Osteoblast (primary cell): ENCODE measurements at regions not wholly inside any gene's neighbourhood (a gene's known extent, or its start where the extent isn't known, plus 50 kb on each side); places are given as distances from the start of the nearest gene placed in this dataset.

Source experiments
- DNase-seq: peaks from one replicate; pipeline ENCODE4 v3.0.0; 2011; ENCODE audit warnings: low spot score, mixed read lengths; ENCODE audit not compliant: insufficient read length; ENCODE audit errors: missing footprints
- H2AFZ ChIP-seq: 2 replicates; pipeline ENCODE4 v1.6.0; 2011; ENCODE audit warnings: mild to moderate bottlenecking, low read length
- H3K27ac ChIP-seq: 2 replicates; pipeline ENCODE4 v1.5.1; 2011; ENCODE audit warnings: mild to moderate bottlenecking, low read depth, low read length, moderate library complexity
- H3K27me3 ChIP-seq: 2 replicates; pipeline ENCODE4 v1.6.0; 2012; ENCODE audit warnings: mild to moderate bottlenecking, control low read depth, inconsistent platforms, low read length, moderate library complexity; ENCODE audit not compliant: insufficient read depth
- H3K36me3 ChIP-seq: 2 replicates; pipeline ENCODE4 v1.5.1; 2011; ENCODE audit warnings: mild to moderate bottlenecking, low read length, control low read depth, moderate library complexity; ENCODE audit not compliant: insufficient read depth
- H3K4me1 ChIP-seq: 2 replicates; pipeline ENCODE4 v1.5.1; 2011; ENCODE audit warnings: mild to moderate bottlenecking, low read length, control low read depth, moderate library complexity; ENCODE audit not compliant: insufficient read depth
- H3K4me2 ChIP-seq: 2 replicates; pipeline ENCODE4 v1.6.0; 2011; ENCODE audit warnings: mild to moderate bottlenecking, low read length; ENCODE audit not compliant: insufficient read depth
- H3K4me3 ChIP-seq: fragments of 200-600 bp; sonication (generic); 3 replicates; pipeline ENCODE4 v1.5.1; 2012; ENCODE audit warnings: mild to moderate bottlenecking, low read length, inconsistent platforms; ENCODE audit not compliant: insufficient read depth
- H3K79me2 ChIP-seq: 2 replicates; pipeline ENCODE4 v1.6.0; 2012; ENCODE audit warnings: mild to moderate bottlenecking, low read length, control low read depth, inconsistent platforms; ENCODE audit not compliant: insufficient read depth
- H3K9me3 ChIP-seq: 2 replicates; pipeline ENCODE4 v1.5.1; 2011; ENCODE audit warnings: low read depth, low read length, control low read depth
- H4K20me1 ChIP-seq: 2 replicates; pipeline ENCODE4 v1.6.0; 2012; ENCODE audit warnings: mild to moderate bottlenecking, low read length, control low read depth; ENCODE audit not compliant: insufficient read depth
- CTCF ChIP-seq: IDR thresholded peaks from 2 replicates; pipeline ENCODE4 v1.5.1; 2011; ENCODE audit warnings: mild to moderate bottlenecking, low read depth, low read length, moderate library complexity; ENCODE audit errors: extremely low read depth

GRCh38 chr4:151953795-151954372 is 193.1 kb upstream of the GATB start:
- H3K79me2 ChIP-seq, result no peaks in the 10 kb centered on the region
- H3K4me2 ChIP-seq, result no peak overlapping the region
- no peak for DNase-seq
- H3K36me3 ChIP-seq, result no peaks in the 10 kb centered on the region
- H3K27me3 ChIP-seq, result no peaks in the 10 kb centered on the region
- peaks cover 9% of the 10 kb centered on the region for H3K4me1 ChIP-seq
- no peak for TF ChIP-seq CTCF
- no peak overlapping the region for H2AFZ ChIP-seq
- H3K27ac ChIP-seq, result no peak overlapping the region
- no peaks in the 10 kb centered on the region for H4K20me1 ChIP-seq
- no peaks in the 10 kb centered on the region for H3K9me3 ChIP-seq
- no peak overlapping the region for H3K4me3 ChIP-seq

GRCh38 chr4:151953312-151953711 is 192.5 kb upstream of the GATB start:
- no peak for TF ChIP-seq CTCF
- Histone ChIP-seq H3K36me3 (no peaks in the 10 kb centered on the region), H3K4me1 (peaks cover 12% of the 10 kb centered on the region), H2AFZ (no peak overlapping the region), H4K20me1 (no peaks in the 10 kb centered on the region), H3K9me3 (no peaks in the 10 kb centered on the region), H3K4me2 (no peak overlapping the region), H3K4me3 (no peak overlapping the region), H3K79me2 (no peaks in the 10 kb centered on the region), H3K27me3 (no peaks in the 10 kb centered on the region), H3K27ac (no peak overlapping the region)
- DNase-seq, result no peak

- H2AFZ ChIP-seq, result no peak overlapping the region
- peaks cover 12% of the 10 kb centered on the region for H3K4me1 ChIP-seq
- H4K20me1 ChIP-seq, result no peaks in the 10 kb centered on the region
- no peak for DNase-seq
- no peak overlapping the region for H3K4me3 ChIP-seq
- no peaks in the 10 kb centered on the region for H3K36me3 ChIP-seq
- H3K9me3 ChIP-seq, result no peaks in the 10 kb centered on the region
- H3K79me2 ChIP-seq, result no peaks in the 10 kb centered on the region
- no peak overlapping the region for H3K4me2 ChIP-seq
- H3K27ac ChIP-seq, result no peak overlapping the region
- H3K27me3 ChIP-seq, result no peaks in the 10 kb centered on the region
- TF ChIP-seq CTCF, result no peak
Observed at GRCh38 chr4:151952711-151953254, 192.0 kb upstream of the GATB start.

- H2AFZ ChIP-seq, result no peak overlapping the region
Observed at GRCh38 chr4:151952137-151952536, 191.3 kb upstream of the GATB start.

More at GRCh38 chr4:151952137-151952536, 191.3 kb upstream of the GATB start:
- H3K27me3 ChIP-seq, result no peaks in the 10 kb centered on the region
- H3K9me3 ChIP-seq, result peaks cover 2% of the 10 kb centered on the region
- H3K79me2 ChIP-seq, result no peaks in the 10 kb centered on the region
- no peaks in the 10 kb centered on the region for H4K20me1 ChIP-seq
- H3K36me3 ChIP-seq, result no peaks in the 10 kb centered on the region
- H3K27ac ChIP-seq, result no peak overlapping the region
- TF ChIP-seq CTCF, result no peak
- no peak overlapping the region for H3K4me2 ChIP-seq
- H3K4me1 ChIP-seq, result peaks cover 12% of the 10 kb centered on the region
- no peak overlapping the region for H3K4me3 ChIP-seq
- DNase-seq, result no peak
